K562 (cell line): ENCODE measurements at regions not wholly inside any gene's neighbourhood (a gene's known extent, or its start where the extent isn't known, plus 50 kb on each side); places are given as distances from the start of the nearest gene placed in this dataset.

Experiments
- EP300 ChIP-seq: IDR thresholded peaks from 2 replicates; pipeline ENCODE4 v1.6.1; 2012; ENCODE audit warnings: low read length, improper control_type of control experiment
- FOXP1 ChIP-seq: sonication (generic); formaldehyde crosslinking; IDR thresholded peaks from 2 replicates; pipeline ENCODE4 v1.8.0; 2022; ENCODE audit warnings: mild to moderate bottlenecking, missing genetic modification reagents
- FUS ChIP-seq: fragments of 200-400 bp; formaldehyde crosslinking; optimal IDR thresholded peaks from 2 replicates; pipeline ENCODE3; 2017; ENCODE audit warnings: low read depth, low read length
- JUND ChIP-seq, 2 experiments: IDR thresholded peaks; 2 replicates in 1 of 2; 3 replicates in 1 of 2; pipeline ENCODE4 v1.6.1; 2011; ENCODE audit warnings: borderline replicate concordance in 2 of 2, low read depth in 2 of 2, low read length in 2 of 2, improper control_type of control experiment in 1 of 2, missing biosample characterization in 1 of 2, missing genetic modification characterization in 1 of 2, missing genetic modification reagents in 1 of 2
- MTA1 ChIP-seq: fragments of 450-650 bp; IDR thresholded peaks from 2 replicates; pipeline ENCODE4 v1.6.1; 2017; ENCODE audit warnings: borderline replicate concordance
- NFRKB ChIP-seq: fragments of 450-650 bp; IDR thresholded peaks from 2 replicates; pipeline ENCODE4 v1.6.1; 2016; ENCODE audit warnings: low read depth
- NKRF ChIP-seq: fragments of 450-650 bp; IDR thresholded peaks from 2 replicates; pipeline ENCODE4 v1.6.1; 2016; ENCODE audit warnings: borderline replicate concordance
- PBX2 ChIP-seq, 2 experiments: IDR thresholded peaks in 1 of 2; conservative IDR thresholded peaks in 1 of 2; 2 replicates each; pipeline ENCODE4 v1.6.1; 2016; ENCODE audit warnings: low read depth in 2 of 2, mild to moderate bottlenecking in 1 of 2, missing compliant biosample characterization in 1 of 2, missing genetic modification characterization in 1 of 2, moderate library complexity in 1 of 2
- TAF9B ChIP-seq: fragments of 450-650 bp; IDR thresholded peaks from 2 replicates; pipeline ENCODE4 v1.6.1; 2018; ENCODE audit warnings: mild to moderate bottlenecking; ENCODE audit not compliant: partially characterized antibody
- ZBTB8A ChIP-seq: fragments of 450-650 bp; IDR thresholded peaks from 2 replicates; pipeline ENCODE4 v1.6.1; 2018; ENCODE audit warnings: mild to moderate bottlenecking, moderate library complexity; ENCODE audit not compliant: partially characterized antibody

DNA sequence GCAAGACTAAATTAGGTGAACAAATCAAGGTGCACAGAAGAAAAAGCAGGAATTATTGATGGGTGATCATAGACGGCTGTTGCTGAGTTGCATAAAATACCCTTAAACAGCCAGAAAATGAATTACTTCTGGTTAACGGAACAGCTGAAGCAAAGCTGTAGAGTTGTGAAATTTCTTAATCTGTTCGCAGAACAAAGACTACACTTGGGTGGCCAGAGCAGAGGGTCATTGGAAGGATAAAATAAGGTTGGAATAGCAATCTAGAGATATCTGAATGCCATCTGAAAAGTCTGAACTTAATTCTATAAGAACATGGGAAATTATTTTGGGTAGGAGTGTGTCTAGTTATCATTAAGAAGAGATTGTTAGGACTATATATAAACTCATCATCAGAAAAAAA is 339.1 kb upstream of the RSPO3 start (continued):
- TF ChIP-seq PBX2 (CRISPR knock-in tag; IDR thresholded peaks at IDR 0.05; ENCODE audit: low read depth), result no peak
- TF ChIP-seq PBX2 (tag; conservative IDR thresholded peaks at IDR 0.05; ENCODE audit: low read depth), result no peak
- TF ChIP-seq MTA1, result no peak
- TF ChIP-seq FOXP1, result no peak
- TF ChIP-seq FUS, result no peak
- TF ChIP-seq NFRKB, result no peak
- TF ChIP-seq ZBTB8A, result no peak
- TF ChIP-seq TAF9B, result no peak
- no peak for TF ChIP-seq NKRF
- no peak for TF ChIP-seq EP300
- no peak for TF ChIP-seq JUND (IDR thresholded peaks at IDR 0.05; ENCODE audit: borderline replicate concordance, low read depth, low read length)
- no peak for TF ChIP-seq JUND (tag; IDR thresholded peaks at IDR 0.05; ENCODE audit: borderline replicate concordance, low read depth, low read length)
- TF ChIP-seq, all 486 proteins: peak for 0
